DOHH2 (cell line): ENCODE measurements at regions not wholly inside any gene's neighbourhood (a gene's known extent, or its start where the extent isn't known, plus 50 kb on each side); places are given as distances from the start of the nearest gene placed in this dataset.

Source experiments
- CTCF ChIP-seq: fragments of 200-600 bp; sonication (generic); IDR thresholded peaks from one replicate; pipeline ENCODE4 v1.5.1; 2014; ENCODE audit warnings: antibody characterized with exemption, mild to moderate bottlenecking, low read depth, low read length; ENCODE audit not compliant: poor library complexity, severe bottlenecking
- EZH2phosphoT487 ChIP-seq: fragments of 200-600 bp; sonication (generic); IDR thresholded peaks from 2 replicates; pipeline ENCODE4 v1.6.1; 2017; ENCODE audit warnings: borderline replicate concordance, mild to moderate bottlenecking, antibody characterized with exemption, low read length, moderate library complexity, mixed read lengths

DNA sequence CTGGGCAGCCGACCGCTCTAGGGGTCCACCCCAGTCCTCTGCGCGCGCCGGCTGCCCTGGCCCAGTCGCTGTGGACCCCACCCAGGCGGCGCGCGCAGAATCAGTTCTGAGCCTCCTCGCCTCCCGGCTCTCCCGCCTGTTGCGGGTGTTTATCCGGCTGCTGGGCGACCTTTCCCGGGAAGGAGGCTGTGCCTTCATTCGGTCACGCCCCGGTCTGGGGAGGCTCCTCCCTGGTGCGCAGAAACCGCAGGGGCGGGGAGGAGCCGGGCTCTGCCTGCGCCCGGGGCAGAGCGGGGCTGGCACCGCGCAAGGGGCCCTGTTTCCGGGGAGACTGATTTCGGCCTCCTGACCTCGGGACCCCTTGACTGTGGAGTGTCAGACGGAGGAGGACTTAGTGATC is 80.8 kb upstream of the EYS start:
- TF ChIP-seq CTCF (no peak), EZH2phosphoT487 (no peak)
